Endothelial cell of umbilical vein (primary cell): ENCODE measurements at regions not wholly inside any gene's neighbourhood (a gene's known extent, or its start where the extent isn't known, plus 50 kb on each side); places are given as distances from the start of the nearest gene placed in this dataset.

Experiments used
- BruUV-seq: library from RNA; stranded (reverse); fragments of 400-500 nt; replicated peaks from 2 replicates; lab custom pipeline; 2021; lab: Mats Ljungman, UMichigan
- CTCF ChIA-PET: fragments of 300-600, 350-600 bp; sonication (Branson Sonifier 250); formaldehyde crosslinking; loops from one replicate; lab custom pipeline; 2021; ENCODE audit warnings: antibody characterized with exemption, inconsistent platforms; lab: Charles Lee
- POLR2A ChIA-PET: fragments of 300-600, 350-600 bp; sonication (Branson Sonifier 250); formaldehyde crosslinking; loops from one replicate; lab custom pipeline; 2021; ENCODE audit warnings: antibody characterized with exemption, inconsistent platforms; lab: Charles Lee
- DNase-seq: peaks from one replicate; pipeline ENCODE4 v3.0.0-alpha.2; 2011; ENCODE audit warnings: low read depth, low spot score
- FAIRE-seq: peaks from 2 replicates; lab custom pipeline; 2011; peaks lifted over from hg19 to GRCh38; lab: Jason Lieb, UNC
- H2AFZ ChIP-seq: 2 replicates; pipeline ENCODE4 v1.6.0; 2012; ENCODE audit warnings: low read depth, low read length, control low read depth, inconsistent platforms
- H3K27ac ChIP-seq: 2 replicates; pipeline ENCODE4 v1.5.1; 2011; ENCODE audit warnings: low read depth, mild to moderate bottlenecking, control low read depth, low read length, moderate library complexity; ENCODE audit not compliant: insufficient read depth
- H3K27me3 ChIP-seq, 2 experiments: 2 replicates each; pipeline versions ENCODE4 v1.6.0 to v1.6.1; 2011; ENCODE audit warnings: low read length in 2 of 2, mixed read lengths in 1 of 2; ENCODE audit not compliant: control insufficient read depth in 2 of 2, insufficient read depth in 2 of 2
- H3K36me3 ChIP-seq, 2 experiments: 2 replicates in 1 of 2; 3 replicates in 1 of 2; pipeline ENCODE4 v1.5.1; 2011; ENCODE audit warnings: low read length in 2 of 2, mild to moderate bottlenecking in 1 of 2, moderate library complexity in 1 of 2; ENCODE audit not compliant: control insufficient read depth in 2 of 2, insufficient read depth in 2 of 2; ENCODE audit errors: extremely low read depth in 1 of 2
- H3K4me1 ChIP-seq: 3 replicates; pipeline ENCODE4 v1.5.1; 2011; ENCODE audit warnings: mild to moderate bottlenecking, low read length; ENCODE audit not compliant: control insufficient read depth, insufficient read depth; ENCODE audit errors: extremely low read depth
- H3K4me2 ChIP-seq: 2 replicates; pipeline ENCODE4 v1.6.1; 2011; ENCODE audit warnings: low read length, control low read depth, mixed read lengths; ENCODE audit not compliant: insufficient read depth
- H3K4me3 ChIP-seq, 3 experiments: fragments of 200-600 bp in 1 of 3; sonication (generic), shearing (Covaris generic) in 1 of 3; replicated peaks in 1 of 3; 2 replicates each; pipeline ENCODE4 v1.5.1; 2011 to 2016; ENCODE audit warnings: control low read depth in 3 of 3, low read length in 3 of 3, mild to moderate bottlenecking in 2 of 3, inconsistent platforms in 1 of 3, low read depth in 1 of 3, moderate library complexity in 1 of 3; ENCODE audit not compliant: insufficient read depth in 1 of 3
- H3K79me2 ChIP-seq: 2 replicates; pipeline ENCODE4 v1.6.0; 2012; ENCODE audit warnings: low read length, inconsistent platforms; ENCODE audit not compliant: control insufficient read depth, insufficient read depth
- H3K9ac ChIP-seq: replicated peaks from 2 replicates; pipeline ENCODE3; 2011; ENCODE audit warnings: low read length, control low read depth; ENCODE audit not compliant: insufficient read depth; ENCODE audit errors: extremely low read depth
- H3K9me1 ChIP-seq: replicated peaks from 3 replicates; pipeline ENCODE4 v1.6.0; 2011; ENCODE audit warnings: mild to moderate bottlenecking, low read length; ENCODE audit not compliant: control insufficient read depth, insufficient read depth; ENCODE audit errors: extremely low read depth
- H3K9me3 ChIP-seq: replicated peaks from 2 replicates; pipeline ENCODE4 v1.5.1; 2012; ENCODE audit warnings: low read length, inconsistent platforms; ENCODE audit not compliant: control insufficient read depth, insufficient read depth
- H4K20me1 ChIP-seq: replicated peaks from 2 replicates; pipeline ENCODE3; 2011; ENCODE audit warnings: mild to moderate bottlenecking, low read length; ENCODE audit not compliant: control insufficient read depth, insufficient read depth; ENCODE audit errors: extremely low read depth
- EZH2 ChIP-seq: IDR thresholded peaks from 2 replicates; pipeline ENCODE4 v1.6.1; 2012; ENCODE audit warnings: borderline replicate concordance, low read depth, mild to moderate bottlenecking, moderate library complexity, low read length, inconsistent platforms; ENCODE audit not compliant: severe bottlenecking
- FOS ChIP-seq: IDR thresholded peaks from 2 replicates; pipeline ENCODE4 v1.6.1; 2011; ENCODE audit warnings: mild to moderate bottlenecking, low read length, moderate library complexity, borderline replicate concordance; ENCODE audit not compliant: insufficient read depth
- GATA2 ChIP-seq: IDR thresholded peaks from 2 replicates; pipeline ENCODE4 v1.7.0; 2011; ENCODE audit warnings: low read depth, mild to moderate bottlenecking, moderate library complexity, mixed read lengths, low read length; ENCODE audit not compliant: insufficient read length, insufficient read depth
- JUN ChIP-seq: IDR thresholded peaks from 2 replicates; pipeline ENCODE4 v1.6.1; 2011; ENCODE audit warnings: borderline replicate concordance, low read depth; ENCODE audit not compliant: insufficient read length, insufficient read depth
- MYC ChIP-seq: IDR thresholded peaks from one replicate; pipeline ENCODE4 v1.6.1; 2011; ENCODE audit warnings: mild to moderate bottlenecking, low read depth, low read length
- POLR2A ChIP-seq: IDR thresholded peaks from 2 replicates; pipeline ENCODE4 v1.6.1; 2012; ENCODE audit warnings: low read depth, mild to moderate bottlenecking, control low read depth, low read length
- POLR2AphosphoS5 ChIP-seq: IDR thresholded peaks from 2 replicates; pipeline ENCODE4 v1.6.1; 2012; ENCODE audit warnings: low read depth, mild to moderate bottlenecking, control low read depth, low read length, moderate library complexity; ENCODE audit not compliant: insufficient read depth
- dilution Hi-C: fragments of 300-500 bp; cut with MboI; formaldehyde crosslinking; loops from one replicate; pipeline ENCODE4 v1.15.0; 2019; ENCODE audit warnings: low sequenced_read_pairs; ENCODE audit not compliant: extremely low pct_ligation_motif_present
- intact Hi-C: fragments of 100-400 bp; cut with micrococcal nuclease; formaldehyde crosslinking; loops from one replicate; pipeline ENCODE4 v1.10.0; 2022
- TF ChIP-seq, protein P1 (sequence below): IDR thresholded peaks from 2 replicates; pipeline ENCODE4 v1.6.1; 2011; ENCODE audit not compliant: insufficient read depth, insufficient read length
- TF ChIP-seq, protein P2 (sequence below), 2 donors: IDR thresholded peaks; 1 replicate in 1 of 2; 2 replicates in 1 of 2; pipeline ENCODE4 v1.5.1; 2011; ENCODE audit warnings: low read length in 2 of 2, mild to moderate bottlenecking in 2 of 2, moderate library complexity in 2 of 2, control low read depth in 1 of 2, inconsistent platforms in 1 of 2, low read depth in 1 of 2; ENCODE audit not compliant: insufficient read depth in 1 of 2; ENCODE audit errors: extremely low read depth in 1 of 2

GRCh38 chr13:74005320-74006157, 128.7 kb downstream of the KLF12 start:
- no peaks in the 10 kb centered on the region for H4K20me1 ChIP-seq
- H3K36me3 ChIP-seq, result no peaks in the 10 kb centered on the region
- no peaks in the 10 kb centered on the region for H3K9me1 ChIP-seq
- H3K79me2 ChIP-seq, result peaks cover 13% of the 10 kb centered on the region
- dilution Hi-C loops, result no loop called here
- no peak overlapping the region for H2AFZ ChIP-seq
- H3K4me2 ChIP-seq, result no peak overlapping the region
- no peak overlapping the region for H3K9ac ChIP-seq
- CTCF ChIA-PET, result no interaction called here
- no peaks in the 10 kb centered on the region for H3K4me1 ChIP-seq
- TF ChIP-seq GATA2, result no peak
- TF ChIP-seq, protein P1, sequence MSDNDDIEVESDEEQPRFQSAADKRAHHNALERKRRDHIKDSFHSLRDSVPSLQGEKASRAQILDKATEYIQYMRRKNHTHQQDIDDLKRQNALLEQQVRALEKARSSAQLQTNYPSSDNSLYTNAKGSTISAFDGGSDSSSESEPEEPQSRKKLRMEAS, result no peak
- TF ChIP-seq POLR2AphosphoS5, result no peak
- no peak for TF ChIP-seq MYC
- no peak for TF ChIP-seq EZH2
- no peak for TF ChIP-seq POLR2A
- no peak for TF ChIP-seq FOS
- TF ChIP-seq, protein P2, sequence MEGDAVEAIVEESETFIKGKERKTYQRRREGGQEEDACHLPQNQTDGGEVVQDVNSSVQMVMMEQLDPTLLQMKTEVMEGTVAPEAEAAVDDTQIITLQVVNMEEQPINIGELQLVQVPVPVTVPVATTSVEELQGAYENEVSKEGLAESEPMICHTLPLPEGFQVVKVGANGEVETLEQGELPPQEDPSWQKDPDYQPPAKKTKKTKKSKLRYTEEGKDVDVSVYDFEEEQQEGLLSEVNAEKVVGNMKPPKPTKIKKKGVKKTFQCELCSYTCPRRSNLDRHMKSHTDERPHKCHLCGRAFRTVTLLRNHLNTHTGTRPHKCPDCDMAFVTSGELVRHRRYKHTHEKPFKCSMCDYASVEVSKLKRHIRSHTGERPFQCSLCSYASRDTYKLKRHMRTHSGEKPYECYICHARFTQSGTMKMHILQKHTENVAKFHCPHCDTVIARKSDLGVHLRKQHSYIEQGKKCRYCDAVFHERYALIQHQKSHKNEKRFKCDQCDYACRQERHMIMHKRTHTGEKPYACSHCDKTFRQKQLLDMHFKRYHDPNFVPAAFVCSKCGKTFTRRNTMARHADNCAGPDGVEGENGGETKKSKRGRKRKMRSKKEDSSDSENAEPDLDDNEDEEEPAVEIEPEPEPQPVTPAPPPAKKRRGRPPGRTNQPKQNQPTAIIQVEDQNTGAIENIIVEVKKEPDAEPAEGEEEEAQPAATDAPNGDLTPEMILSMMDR (IDR thresholded peaks at IDR 0.05; ENCODE audit: extremely low read depth in 1 of 2, insufficient read depth in 1 of 2, low read depth in 1 of 2, low read length in 2 of 2), result no peak
- no peak for TF ChIP-seq JUN
- H3K9me3 ChIP-seq, result no peaks in the 10 kb centered on the region
- no peak for FAIRE-seq
- H3K27ac ChIP-seq, result no peak overlapping the region
- intact Hi-C loops, result no loop called here
- no peaks in the 10 kb centered on the region for H3K27me3 ChIP-seq
- POLR2A ChIA-PET, result no interaction called here
- no peak overlapping the region for H3K4me3 ChIP-seq
- BruUV-seq, result no TSS peak
- no peak for DNase-seq
